ENCODE measurements at regions not wholly inside any gene's neighbourhood (a gene's known extent, or its start where the extent isn't known, plus 50 kb on each side); places are given as distances from the start of the nearest gene placed in this dataset.

- peaks cover 6% of the 10 kb centered on the region for H3K27me3 Mint-ChIP-seq
- POLR2A ChIA-PET = no interaction called here
These were observed 73.6 kb downstream of the MAIP1 start for GRCh38 chr2:200028998-200029397.

DNA sequence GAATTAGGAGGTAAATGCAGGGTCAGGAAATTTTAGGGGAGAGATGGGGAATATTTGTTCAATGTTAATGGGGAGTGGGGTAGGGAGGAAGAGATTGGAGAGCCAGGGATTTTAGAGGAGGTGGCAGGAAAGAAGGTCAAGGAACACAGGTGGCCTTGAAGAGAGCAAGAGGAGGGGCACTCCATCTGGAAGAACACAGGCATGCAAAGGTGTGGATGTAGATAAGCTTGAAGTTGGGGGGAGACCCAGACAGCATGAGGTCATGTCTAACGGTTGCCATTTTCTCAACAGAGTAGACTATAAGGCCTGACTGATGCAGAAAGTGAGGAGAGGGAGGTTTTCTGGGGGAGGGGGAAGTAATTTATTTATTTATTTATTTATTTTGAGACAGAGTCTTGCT lies 77.5 kb downstream of the MAIP1 start:
- no peak for ATAC-seq (ENCODE audit: poor library complexity)
- ChIA-PET POLR2A (no interaction called here), CTCF (no interaction called here)
- Mint-ChIP-seq H3K27me3 (peaks cover 10% of the 10 kb centered on the region), H3K27ac (no peak overlapping the region), H3K36me3 (ENCODE audit: low read depth) (no peaks in the 10 kb centered on the region), H3K9me3 (no peaks in the 10 kb centered on the region), H3K4me1 (ENCODE audit: low read depth) (no peaks in the 10 kb centered on the region), H3K4me3 (no peak overlapping the region)
- Histone ChIP-seq H3K4me1 (ENCODE audit: insufficient read depth, low read length) (no peaks in the 10 kb centered on the region), H3K4me3 (ENCODE audit: low read length) (no peak overlapping the region), H3K27ac (ENCODE audit: low read depth in 1 of 2, low read length in 2 of 2) (no peak overlapping the region), H3K27me3 (ENCODE audit: control insufficient read depth in 1 of 2, insufficient read depth in 2 of 2, low read length in 2 of 2) (no peaks in the 10 kb centered on the region), H3K9me3 (ENCODE audit: control insufficient read depth in 1 of 2, insufficient read depth in 1 of 2, low read length in 2 of 2) (no peaks in the 10 kb centered on the region), H3K36me3 (ENCODE audit: insufficient read depth, low read length) (no peaks in the 10 kb centered on the region)
- intact Hi-C loops (cut with DNase I, micrococcal nuclease) = no loop called here
- TF ChIP-seq, protein P1, sequence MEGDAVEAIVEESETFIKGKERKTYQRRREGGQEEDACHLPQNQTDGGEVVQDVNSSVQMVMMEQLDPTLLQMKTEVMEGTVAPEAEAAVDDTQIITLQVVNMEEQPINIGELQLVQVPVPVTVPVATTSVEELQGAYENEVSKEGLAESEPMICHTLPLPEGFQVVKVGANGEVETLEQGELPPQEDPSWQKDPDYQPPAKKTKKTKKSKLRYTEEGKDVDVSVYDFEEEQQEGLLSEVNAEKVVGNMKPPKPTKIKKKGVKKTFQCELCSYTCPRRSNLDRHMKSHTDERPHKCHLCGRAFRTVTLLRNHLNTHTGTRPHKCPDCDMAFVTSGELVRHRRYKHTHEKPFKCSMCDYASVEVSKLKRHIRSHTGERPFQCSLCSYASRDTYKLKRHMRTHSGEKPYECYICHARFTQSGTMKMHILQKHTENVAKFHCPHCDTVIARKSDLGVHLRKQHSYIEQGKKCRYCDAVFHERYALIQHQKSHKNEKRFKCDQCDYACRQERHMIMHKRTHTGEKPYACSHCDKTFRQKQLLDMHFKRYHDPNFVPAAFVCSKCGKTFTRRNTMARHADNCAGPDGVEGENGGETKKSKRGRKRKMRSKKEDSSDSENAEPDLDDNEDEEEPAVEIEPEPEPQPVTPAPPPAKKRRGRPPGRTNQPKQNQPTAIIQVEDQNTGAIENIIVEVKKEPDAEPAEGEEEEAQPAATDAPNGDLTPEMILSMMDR (IDR thresholded peaks at IDR 0.05) = no peak
- no peak for DNase-seq

More at GRCh38 chr2:200028998-200029397, 73.6 kb downstream of the MAIP1 start:
- Histone ChIP-seq H3K36me3 (ENCODE audit: insufficient read depth, low read length) (no peaks in the 10 kb centered on the region), H3K9me3 (ENCODE audit: control insufficient read depth in 1 of 2, insufficient read depth in 1 of 2, low read length in 2 of 2) (no peaks in the 10 kb centered on the region), H3K4me1 (ENCODE audit: insufficient read depth, low read length) (no peaks in the 10 kb centered on the region), H3K4me3 (ENCODE audit: low read length) (no peak overlapping the region), H3K27me3 (ENCODE audit: control insufficient read depth in 1 of 2, insufficient read depth in 2 of 2, low read length in 2 of 2) (no peaks in the 10 kb centered on the region), H3K27ac (ENCODE audit: low read depth in 1 of 2, low read length in 2 of 2) (no peak overlapping the region)
- CTCF ChIA-PET = no interaction called here
- TF ChIP-seq, protein P1 (IDR thresholded peaks at IDR 0.05) = no peak
- no peak overlapping the region for H3K27ac Mint-ChIP-seq
- H3K4me1 Mint-ChIP-seq (ENCODE audit: low read depth) = no peaks in the 10 kb centered on the region
- H3K36me3 Mint-ChIP-seq (ENCODE audit: low read depth) = no peaks in the 10 kb centered on the region
- ATAC-seq (ENCODE audit: poor library complexity) (no peak), DNase-seq (no peak)
- H3K4me3 Mint-ChIP-seq = no peak overlapping the region
- H3K9me3 Mint-ChIP-seq = no peaks in the 10 kb centered on the region
- intact Hi-C loops (cut with DNase I, micrococcal nuclease) = no loop called here

DNA sequence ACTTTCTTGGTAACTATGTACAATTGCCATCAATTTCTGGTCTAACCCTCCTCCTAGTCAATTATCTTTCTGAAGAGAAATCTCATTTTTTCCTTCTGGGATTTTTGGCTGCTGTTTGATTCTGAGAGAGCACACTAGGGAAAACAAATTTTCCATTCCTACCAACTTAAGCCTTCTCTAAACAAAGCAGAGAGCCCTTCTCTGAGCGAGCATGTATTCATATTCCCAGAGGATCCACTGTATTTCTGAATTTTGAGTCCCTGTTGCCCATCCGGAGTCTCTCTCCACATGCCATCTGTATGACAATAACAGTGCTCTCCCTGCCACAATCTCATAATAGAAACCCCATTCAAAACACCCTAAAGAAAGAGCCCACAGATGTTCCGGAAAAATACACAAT lies 78.5 kb downstream of the MAIP1 start:
- TF ChIP-seq, protein P1 (IDR thresholded peaks at IDR 0.05) = no peak
- Histone ChIP-seq H3K27ac (ENCODE audit: low read depth in 1 of 2, low read length in 2 of 2) (no peak overlapping the region), H3K27me3 (ENCODE audit: control insufficient read depth in 1 of 2, insufficient read depth in 2 of 2, low read length in 2 of 2) (no peaks in the 10 kb centered on the region), H3K4me1 (ENCODE audit: insufficient read depth, low read length) (no peaks in the 10 kb centered on the region), H3K36me3 (ENCODE audit: insufficient read depth, low read length) (no peaks in the 10 kb centered on the region), H3K9me3 (ENCODE audit: control insufficient read depth in 1 of 2, insufficient read depth in 1 of 2, low read length in 2 of 2) (no peaks in the 10 kb centered on the region), H3K4me3 (ENCODE audit: low read length) (no peak overlapping the region)
- DNase-seq = no peak
- ATAC-seq (ENCODE audit: poor library complexity) = no peak
- intact Hi-C loops (cut with DNase I, micrococcal nuclease) = no loop called here
- CTCF ChIA-PET = no interaction called here
- H3K27me3 Mint-ChIP-seq = peaks cover 10% of the 10 kb centered on the region
- no peaks in the 10 kb centered on the region for H3K9me3 Mint-ChIP-seq
- no peak overlapping the region for H3K27ac Mint-ChIP-seq
- no peak overlapping the region for H3K4me3 Mint-ChIP-seq
- no peaks in the 10 kb centered on the region for H3K36me3 Mint-ChIP-seq (ENCODE audit: low read depth)
- POLR2A ChIA-PET = no interaction called here
- no peaks in the 10 kb centered on the region for H3K4me1 Mint-ChIP-seq (ENCODE audit: low read depth)

All from CD4-positive, alpha-beta T cell (primary cell).